Endothelial cell of umbilical vein (primary cell): ENCODE measurements at regions not wholly inside any gene's neighbourhood (a gene's known extent, or its start where the extent isn't known, plus 50 kb on each side); places are given as distances from the start of the nearest gene placed in this dataset.

Source experiments
- BruUV-seq: library from RNA; stranded (reverse); fragments of 400-500 nt; replicated peaks from 2 replicates; lab custom pipeline; 2021; lab: Mats Ljungman, UMichigan
- CTCF ChIA-PET: fragments of 300-600, 350-600 bp; sonication (Branson Sonifier 250); formaldehyde crosslinking; loops from one replicate; lab custom pipeline; 2021; ENCODE audit warnings: antibody characterized with exemption, inconsistent platforms; lab: Charles Lee
- POLR2A ChIA-PET: fragments of 300-600, 350-600 bp; sonication (Branson Sonifier 250); formaldehyde crosslinking; loops from one replicate; lab custom pipeline; 2021; ENCODE audit warnings: antibody characterized with exemption, inconsistent platforms; lab: Charles Lee
- DNase-seq: peaks from one replicate; pipeline ENCODE4 v3.0.0-alpha.2; 2011; ENCODE audit warnings: low read depth, low spot score
- FAIRE-seq: peaks from 2 replicates; lab custom pipeline; 2011; peaks lifted over from hg19 to GRCh38; lab: Jason Lieb, UNC
- H2AFZ ChIP-seq: 2 replicates; pipeline ENCODE4 v1.6.0; 2012; ENCODE audit warnings: low read depth, low read length, control low read depth, inconsistent platforms
- H3K27ac ChIP-seq: 2 replicates; pipeline ENCODE4 v1.5.1; 2011; ENCODE audit warnings: low read depth, mild to moderate bottlenecking, control low read depth, low read length, moderate library complexity; ENCODE audit not compliant: insufficient read depth
- H3K27me3 ChIP-seq, 2 experiments: 2 replicates each; pipeline versions ENCODE4 v1.6.0 to v1.6.1; 2011; ENCODE audit warnings: low read length in 2 of 2, mixed read lengths in 1 of 2; ENCODE audit not compliant: control insufficient read depth in 2 of 2, insufficient read depth in 2 of 2
- H3K36me3 ChIP-seq, 2 experiments: 2 replicates in 1 of 2; 3 replicates in 1 of 2; pipeline ENCODE4 v1.5.1; 2011; ENCODE audit warnings: low read length in 2 of 2, mild to moderate bottlenecking in 1 of 2, moderate library complexity in 1 of 2; ENCODE audit not compliant: control insufficient read depth in 2 of 2, insufficient read depth in 2 of 2; ENCODE audit errors: extremely low read depth in 1 of 2
- H3K4me1 ChIP-seq: 3 replicates; pipeline ENCODE4 v1.5.1; 2011; ENCODE audit warnings: mild to moderate bottlenecking, low read length; ENCODE audit not compliant: control insufficient read depth, insufficient read depth; ENCODE audit errors: extremely low read depth
- H3K4me2 ChIP-seq: 2 replicates; pipeline ENCODE4 v1.6.1; 2011; ENCODE audit warnings: low read length, control low read depth, mixed read lengths; ENCODE audit not compliant: insufficient read depth
- H3K4me3 ChIP-seq, 3 experiments: fragments of 200-600 bp in 1 of 3; sonication (generic), shearing (Covaris generic) in 1 of 3; replicated peaks in 1 of 3; 2 replicates each; pipeline ENCODE4 v1.5.1; 2011 to 2016; ENCODE audit warnings: control low read depth in 3 of 3, low read length in 3 of 3, mild to moderate bottlenecking in 2 of 3, inconsistent platforms in 1 of 3, low read depth in 1 of 3, moderate library complexity in 1 of 3; ENCODE audit not compliant: insufficient read depth in 1 of 3
- H3K79me2 ChIP-seq: 2 replicates; pipeline ENCODE4 v1.6.0; 2012; ENCODE audit warnings: low read length, inconsistent platforms; ENCODE audit not compliant: control insufficient read depth, insufficient read depth
- H3K9ac ChIP-seq: replicated peaks from 2 replicates; pipeline ENCODE3; 2011; ENCODE audit warnings: low read length, control low read depth; ENCODE audit not compliant: insufficient read depth; ENCODE audit errors: extremely low read depth
- H3K9me1 ChIP-seq: replicated peaks from 3 replicates; pipeline ENCODE4 v1.6.0; 2011; ENCODE audit warnings: mild to moderate bottlenecking, low read length; ENCODE audit not compliant: control insufficient read depth, insufficient read depth; ENCODE audit errors: extremely low read depth
- H3K9me3 ChIP-seq: replicated peaks from 2 replicates; pipeline ENCODE4 v1.5.1; 2012; ENCODE audit warnings: low read length, inconsistent platforms; ENCODE audit not compliant: control insufficient read depth, insufficient read depth
- H4K20me1 ChIP-seq: replicated peaks from 2 replicates; pipeline ENCODE3; 2011; ENCODE audit warnings: mild to moderate bottlenecking, low read length; ENCODE audit not compliant: control insufficient read depth, insufficient read depth; ENCODE audit errors: extremely low read depth
- EZH2 ChIP-seq: IDR thresholded peaks from 2 replicates; pipeline ENCODE4 v1.6.1; 2012; ENCODE audit warnings: borderline replicate concordance, low read depth, mild to moderate bottlenecking, moderate library complexity, low read length, inconsistent platforms; ENCODE audit not compliant: severe bottlenecking
- FOS ChIP-seq: IDR thresholded peaks from 2 replicates; pipeline ENCODE4 v1.6.1; 2011; ENCODE audit warnings: mild to moderate bottlenecking, low read length, moderate library complexity, borderline replicate concordance; ENCODE audit not compliant: insufficient read depth
- GATA2 ChIP-seq: IDR thresholded peaks from 2 replicates; pipeline ENCODE4 v1.7.0; 2011; ENCODE audit warnings: low read depth, mild to moderate bottlenecking, moderate library complexity, mixed read lengths, low read length; ENCODE audit not compliant: insufficient read length, insufficient read depth
- JUN ChIP-seq: IDR thresholded peaks from 2 replicates; pipeline ENCODE4 v1.6.1; 2011; ENCODE audit warnings: borderline replicate concordance, low read depth; ENCODE audit not compliant: insufficient read length, insufficient read depth
- MYC ChIP-seq: IDR thresholded peaks from one replicate; pipeline ENCODE4 v1.6.1; 2011; ENCODE audit warnings: mild to moderate bottlenecking, low read depth, low read length
- POLR2A ChIP-seq: IDR thresholded peaks from 2 replicates; pipeline ENCODE4 v1.6.1; 2012; ENCODE audit warnings: low read depth, mild to moderate bottlenecking, control low read depth, low read length
- POLR2AphosphoS5 ChIP-seq: IDR thresholded peaks from 2 replicates; pipeline ENCODE4 v1.6.1; 2012; ENCODE audit warnings: low read depth, mild to moderate bottlenecking, control low read depth, low read length, moderate library complexity; ENCODE audit not compliant: insufficient read depth
- dilution Hi-C: fragments of 300-500 bp; cut with MboI; formaldehyde crosslinking; loops from one replicate; pipeline ENCODE4 v1.15.0; 2019; ENCODE audit warnings: low sequenced_read_pairs; ENCODE audit not compliant: extremely low pct_ligation_motif_present
- intact Hi-C: fragments of 100-400 bp; cut with micrococcal nuclease; formaldehyde crosslinking; loops from one replicate; pipeline ENCODE4 v1.10.0; 2022
- TF ChIP-seq, protein P1 (sequence below): IDR thresholded peaks from 2 replicates; pipeline ENCODE4 v1.6.1; 2011; ENCODE audit not compliant: insufficient read depth, insufficient read length
- TF ChIP-seq, protein P2 (sequence below), 2 donors: IDR thresholded peaks; 1 replicate in 1 of 2; 2 replicates in 1 of 2; pipeline ENCODE4 v1.5.1; 2011; ENCODE audit warnings: low read length in 2 of 2, mild to moderate bottlenecking in 2 of 2, moderate library complexity in 2 of 2, control low read depth in 1 of 2, inconsistent platforms in 1 of 2, low read depth in 1 of 2; ENCODE audit not compliant: insufficient read depth in 1 of 2; ENCODE audit errors: extremely low read depth in 1 of 2

DNA sequence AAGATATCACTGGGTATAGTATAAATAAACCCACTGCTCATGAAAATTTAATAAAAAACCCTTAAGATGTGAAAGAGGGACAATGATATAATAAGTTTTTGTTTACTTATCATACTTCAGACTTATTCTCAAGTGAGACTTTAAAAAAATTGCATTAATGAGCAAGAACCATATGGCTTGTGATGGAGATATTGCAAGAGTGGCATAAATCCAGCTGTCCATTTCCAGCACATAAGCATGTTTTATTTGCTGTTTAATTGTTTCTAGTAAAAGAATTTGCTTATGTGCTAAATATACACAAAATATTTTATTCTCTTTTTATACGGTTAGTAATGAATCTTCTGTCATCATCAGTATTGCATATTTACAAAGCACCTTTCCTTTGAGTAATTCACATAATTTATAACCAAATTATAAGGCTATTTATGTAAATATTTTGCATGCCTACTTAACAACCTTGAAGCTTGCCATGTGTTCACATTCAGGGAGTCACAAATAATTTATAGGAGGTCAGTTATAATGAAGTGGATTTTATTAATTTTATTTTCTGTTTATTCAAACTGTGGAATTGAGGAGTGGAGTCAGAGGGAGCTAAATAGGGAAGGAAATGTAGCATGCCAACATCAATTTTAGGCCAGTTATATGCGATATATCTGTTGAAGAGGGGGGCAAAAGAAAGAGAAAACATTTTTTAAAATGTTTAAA, 318.5 kb upstream of the CWC22 start:
- no peaks in the 10 kb centered on the region for H3K9me3 ChIP-seq
- CTCF ChIA-PET, result no interaction called here
- H3K4me2 ChIP-seq, result no peak overlapping the region
- DNase-seq (no peak), FAIRE-seq (no peak)
- no peaks in the 10 kb centered on the region for H3K27me3 ChIP-seq
- H3K9me1 ChIP-seq, result no peaks in the 10 kb centered on the region
- dilution Hi-C loops, result no loop called here
- no peak overlapping the region for H3K27ac ChIP-seq
- H3K79me2 ChIP-seq, result no peaks in the 10 kb centered on the region
- intact Hi-C loops, result no loop called here
- no peak for TF ChIP-seq FOS
- no peak for TF ChIP-seq GATA2
- TF ChIP-seq POLR2AphosphoS5, result no peak
- TF ChIP-seq POLR2A, result no peak
- TF ChIP-seq, protein P1, sequence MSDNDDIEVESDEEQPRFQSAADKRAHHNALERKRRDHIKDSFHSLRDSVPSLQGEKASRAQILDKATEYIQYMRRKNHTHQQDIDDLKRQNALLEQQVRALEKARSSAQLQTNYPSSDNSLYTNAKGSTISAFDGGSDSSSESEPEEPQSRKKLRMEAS, result no peak
- no peak for TF ChIP-seq MYC
- TF ChIP-seq, protein P2, sequence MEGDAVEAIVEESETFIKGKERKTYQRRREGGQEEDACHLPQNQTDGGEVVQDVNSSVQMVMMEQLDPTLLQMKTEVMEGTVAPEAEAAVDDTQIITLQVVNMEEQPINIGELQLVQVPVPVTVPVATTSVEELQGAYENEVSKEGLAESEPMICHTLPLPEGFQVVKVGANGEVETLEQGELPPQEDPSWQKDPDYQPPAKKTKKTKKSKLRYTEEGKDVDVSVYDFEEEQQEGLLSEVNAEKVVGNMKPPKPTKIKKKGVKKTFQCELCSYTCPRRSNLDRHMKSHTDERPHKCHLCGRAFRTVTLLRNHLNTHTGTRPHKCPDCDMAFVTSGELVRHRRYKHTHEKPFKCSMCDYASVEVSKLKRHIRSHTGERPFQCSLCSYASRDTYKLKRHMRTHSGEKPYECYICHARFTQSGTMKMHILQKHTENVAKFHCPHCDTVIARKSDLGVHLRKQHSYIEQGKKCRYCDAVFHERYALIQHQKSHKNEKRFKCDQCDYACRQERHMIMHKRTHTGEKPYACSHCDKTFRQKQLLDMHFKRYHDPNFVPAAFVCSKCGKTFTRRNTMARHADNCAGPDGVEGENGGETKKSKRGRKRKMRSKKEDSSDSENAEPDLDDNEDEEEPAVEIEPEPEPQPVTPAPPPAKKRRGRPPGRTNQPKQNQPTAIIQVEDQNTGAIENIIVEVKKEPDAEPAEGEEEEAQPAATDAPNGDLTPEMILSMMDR (IDR thresholded peaks at IDR 0.05; ENCODE audit: extremely low read depth in 1 of 2, insufficient read depth in 1 of 2, low read depth in 1 of 2, low read length in 2 of 2), result no peak
- TF ChIP-seq EZH2, result no peak
- TF ChIP-seq JUN, result no peak
- no peaks in the 10 kb centered on the region for H4K20me1 ChIP-seq
- no peak overlapping the region for H2AFZ ChIP-seq
- no peak overlapping the region for H3K4me3 ChIP-seq
- BruUV-seq, result no TSS peak
- peaks cover 4% of the 10 kb centered on the region for H3K4me1 ChIP-seq
- no peak overlapping the region for H3K9ac ChIP-seq
- POLR2A ChIA-PET, result no interaction called here
- H3K36me3 ChIP-seq, result no peaks in the 10 kb centered on the region
